Inferior parietal cortex (tissue), 1 donor: ENCODE measurements at regions not wholly inside any gene's neighbourhood (a gene's known extent, or its start where the extent isn't known, plus 50 kb on each side); places are given as distances from the start of the nearest gene placed in this dataset.
A peak's percentile ranks its signal among the peaks of the same experiment; 100 is the strongest.
"Not testable (repeated sequence)": the region's sequence is repeated elsewhere in the genome, so short reads cannot be mapped to it uniquely, and the experiment has no call there.

Experiments
- DNase-seq: peaks from one replicate; pipeline ENCODE4 v3.0.0-alpha.2; 2016; ENCODE audit errors: extremely low spot score

GRCh38 chr12:123061441-123062205 lies 81.1 kb downstream of the ARL6IP4 start:
- no peak for DNase-seq

GRCh38 chr12:123059500-123059899 lies 79.0 kb downstream of the ARL6IP4 start:
- DNase-seq, result no peak

DNA sequence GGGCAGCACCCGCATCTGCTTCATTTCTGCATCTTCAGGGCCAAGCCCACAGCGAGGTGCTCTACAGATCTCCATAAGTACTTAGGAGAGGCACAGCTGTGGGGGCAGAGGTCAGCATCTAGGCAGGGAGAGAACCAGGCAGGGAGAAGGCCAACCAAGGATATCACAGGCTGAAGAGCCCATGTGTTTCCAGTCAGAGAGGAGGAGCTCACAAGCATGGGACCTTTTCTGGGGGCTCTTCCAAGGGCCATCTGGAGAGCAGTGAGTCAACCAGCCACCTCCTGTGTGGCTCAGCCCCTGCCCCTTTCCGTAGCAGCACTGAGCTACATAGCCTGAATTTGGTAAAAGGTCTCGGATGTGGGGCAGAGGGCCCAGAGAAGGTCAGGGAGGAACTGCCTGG lies 78.5 kb downstream of the ARL6IP4 start:
- no peak for DNase-seq

DNA sequence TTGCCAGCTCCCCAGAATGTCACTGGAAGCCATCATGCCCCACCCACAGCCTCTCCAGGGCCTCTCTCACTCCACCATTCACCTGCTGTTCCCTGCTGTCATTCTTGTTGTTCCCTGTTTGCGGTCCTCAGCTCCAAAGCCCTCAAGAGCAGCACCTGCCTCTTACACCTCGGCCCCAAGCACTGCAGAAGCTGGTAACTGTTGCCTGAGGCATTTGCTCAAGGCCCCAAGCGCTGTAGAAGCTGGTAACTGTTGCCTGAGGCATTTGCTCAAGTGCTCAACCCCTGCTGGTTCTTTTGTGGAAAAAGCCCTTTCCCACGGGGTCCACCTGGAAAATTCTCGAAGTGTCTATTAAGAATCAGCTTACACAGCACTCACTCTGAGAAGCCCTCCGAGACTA lies 78.0 kb downstream of the ARL6IP4 start:
- DNase-seq, result no peak

GRCh38 chr12:123057513-123058265 lies 77.2 kb downstream of the ARL6IP4 start:
- no peak for DNase-seq

DNA sequence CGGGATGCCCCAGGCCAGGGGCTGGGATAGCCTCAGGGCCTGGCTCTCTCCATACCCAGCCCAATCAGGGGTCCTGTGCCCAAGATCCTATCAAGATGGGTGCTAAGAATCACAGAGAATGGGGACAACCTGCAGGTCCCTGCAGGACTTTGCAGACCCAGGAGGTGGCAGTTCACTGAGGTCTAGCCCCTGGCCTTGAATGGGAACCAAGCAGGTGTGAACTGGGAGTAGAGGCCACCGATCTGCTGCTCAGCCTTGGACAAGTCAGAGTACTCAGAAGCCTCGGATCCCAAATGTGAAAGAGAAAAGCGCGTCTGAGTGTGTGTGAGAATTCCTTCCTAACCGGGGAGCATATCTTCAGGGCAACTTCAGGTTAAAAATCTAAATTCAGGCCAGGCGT lies 76.2 kb downstream of the ARL6IP4 start:
- no peak for DNase-seq

- no peak for DNase-seq
Observed at GRCh38 chr12:123056053-123056452, 75.6 kb downstream of the ARL6IP4 start.

- peak; percentile 61 for DNase-seq
Observed at GRCh38 chr12:123055281-123055766, 74.8 kb downstream of the ARL6IP4 start.

- DNase-seq, result no peak
Observed at GRCh38 chr12:123054371-123054770, 73.9 kb downstream of the ARL6IP4 start.

DNA sequence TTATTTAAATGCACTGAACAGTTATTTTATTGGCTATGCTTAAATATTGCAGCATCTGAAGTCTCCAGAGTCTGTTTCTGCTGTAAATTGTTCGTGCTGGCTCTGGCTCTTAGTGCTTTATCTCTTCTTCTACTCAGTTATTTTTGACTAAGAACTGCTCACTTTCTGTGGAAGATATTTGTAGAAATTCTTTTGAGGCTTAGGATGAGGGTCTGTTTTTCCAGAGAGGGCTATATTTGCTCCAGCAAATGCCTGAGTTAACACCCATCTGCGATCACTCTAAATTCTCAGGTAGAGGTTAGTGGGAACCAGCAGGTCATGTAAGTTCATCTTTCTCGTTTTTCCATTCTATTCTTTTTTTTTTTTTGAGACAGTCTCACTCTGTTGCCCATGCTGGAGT lies 71.1 kb downstream of the ARL6IP4 start:
- no peak for DNase-seq

- DNase-seq, result no peak
Observed at GRCh38 chr12:123050913-123051312, 70.4 kb downstream of the ARL6IP4 start.

DNA sequence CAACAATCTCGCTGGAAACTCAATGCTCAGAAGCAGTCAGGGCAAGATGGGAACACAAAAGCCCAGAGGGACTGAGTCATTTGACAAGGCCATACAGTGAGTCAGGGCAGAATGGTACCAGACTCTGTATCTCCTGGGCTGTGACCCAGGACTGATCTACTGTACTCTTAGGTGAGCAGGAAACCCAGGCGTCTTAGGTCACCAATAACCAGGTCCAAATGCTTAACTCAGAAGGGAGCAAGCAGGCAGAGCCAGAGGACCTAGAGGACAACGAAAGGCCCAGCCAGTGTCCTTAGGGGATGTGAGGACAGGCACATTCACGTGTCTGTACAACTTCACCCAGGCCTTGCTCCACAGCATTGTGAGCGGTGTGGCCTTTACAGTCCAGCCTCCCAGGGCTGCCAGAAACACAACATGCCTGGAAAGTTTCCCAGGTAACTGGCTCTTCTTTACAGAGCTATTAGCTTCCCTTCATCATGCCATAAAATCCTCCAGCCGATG lies 69.9 kb downstream of the ARL6IP4 start:
- no peak for DNase-seq

DNA sequence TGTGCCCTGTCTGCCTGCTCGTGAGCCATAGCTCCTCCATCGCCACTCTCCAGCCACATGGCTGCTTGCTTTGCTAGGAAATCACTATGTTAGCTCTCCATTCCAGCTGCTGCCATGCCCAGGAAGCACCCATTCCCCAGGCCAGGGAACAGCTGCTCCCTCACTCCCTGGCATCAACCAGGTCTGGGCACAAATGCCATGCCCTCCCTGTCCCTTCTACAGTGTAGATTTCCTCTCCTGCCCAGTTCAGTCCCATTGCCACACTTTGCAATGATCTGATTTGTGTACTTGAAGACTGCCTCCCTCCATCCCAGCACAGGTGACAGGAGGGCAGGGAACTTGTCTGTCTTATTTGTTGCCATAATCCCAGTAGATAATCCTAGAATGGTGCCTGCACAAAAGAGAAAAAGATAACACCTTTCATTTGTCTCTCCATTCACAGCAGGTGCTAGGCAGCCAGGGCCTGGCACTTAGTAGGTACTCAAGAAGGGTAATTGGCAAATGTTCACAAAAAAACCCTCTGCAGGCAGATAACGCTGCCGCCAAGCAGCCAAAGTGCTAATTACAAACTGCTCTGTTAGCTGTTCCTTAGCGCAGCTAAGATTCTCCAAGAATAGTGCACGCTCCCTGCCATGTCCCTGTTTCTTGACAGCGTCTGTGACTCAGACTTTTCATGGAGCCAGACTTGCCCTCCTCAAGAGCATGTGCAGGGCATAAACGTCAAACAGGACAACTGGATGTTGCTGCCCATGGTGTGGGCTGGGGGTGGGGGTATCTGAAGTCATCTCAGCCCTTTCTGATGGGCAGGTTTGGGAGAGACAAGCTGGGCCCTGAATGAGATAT lies 69.1 kb downstream of the ARL6IP4 start:
- DNase-seq, result no peak

DNA sequence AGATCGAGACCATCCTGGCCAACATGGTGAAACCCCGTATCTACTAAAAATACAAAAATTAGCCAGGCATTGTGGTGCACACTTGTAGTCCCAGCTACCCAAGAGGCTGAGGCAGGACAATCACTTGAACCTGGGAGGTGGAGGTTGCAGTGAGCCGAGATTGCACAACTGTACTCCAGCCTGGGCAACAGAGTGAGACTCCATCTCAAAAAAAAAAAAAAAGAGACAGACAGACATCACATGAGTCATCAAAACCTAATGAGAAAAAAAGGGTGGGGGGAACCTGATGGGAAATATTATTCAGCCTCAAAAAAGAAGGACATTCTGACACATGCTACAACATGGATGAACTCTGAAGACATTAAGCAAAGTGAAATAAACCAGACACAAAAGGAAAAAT lies 67.4 kb downstream of the ARL6IP4 start:
- not testable (repeated sequence) for DNase-seq

DNA sequence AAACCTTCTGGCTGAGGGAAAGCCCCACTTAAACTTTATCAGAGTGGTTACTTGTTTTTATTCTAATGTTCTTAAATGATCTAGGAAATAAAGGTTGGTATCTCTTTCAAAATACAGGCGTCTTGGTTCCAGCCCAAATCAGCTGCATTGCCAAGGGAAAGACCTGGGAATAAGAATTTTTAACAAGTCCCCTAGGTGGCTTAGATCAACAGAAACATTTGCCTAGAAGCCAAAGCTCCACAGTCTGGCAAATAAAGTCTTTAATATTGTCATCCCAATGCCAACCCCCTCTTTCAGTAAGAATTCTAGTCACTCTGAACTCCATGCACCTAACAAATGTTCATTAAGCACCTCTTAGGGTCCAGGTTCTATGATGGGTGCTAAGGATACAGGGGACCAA lies 66.8 kb downstream of the ARL6IP4 start:
- no peak for DNase-seq

DNA sequence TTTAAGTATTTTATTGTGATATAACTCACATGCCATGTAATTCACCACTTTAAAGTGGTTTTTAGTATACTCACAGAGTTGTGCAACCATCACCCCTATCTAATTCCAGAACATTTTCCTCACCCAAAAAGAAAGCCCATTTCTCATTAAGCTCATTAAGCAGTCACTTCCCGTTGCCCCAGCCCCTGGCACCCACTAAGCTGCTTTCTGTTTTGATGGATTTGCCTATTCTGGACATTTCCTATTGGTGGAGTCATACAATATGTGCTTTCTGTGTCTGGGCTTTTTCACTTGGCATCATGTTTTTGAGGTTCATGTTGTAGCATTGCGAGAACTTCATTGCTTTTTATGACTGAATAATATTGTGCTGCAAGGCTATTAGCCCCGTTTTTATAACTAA lies 66.0 kb downstream of the ARL6IP4 start:
- no peak for DNase-seq

- DNase-seq, result no peak
Observed at GRCh38 chr12:123045678-123046077, 65.2 kb downstream of the ARL6IP4 start.

- no peak for DNase-seq
Observed at GRCh38 chr12:123044351-123044750, 63.9 kb downstream of the ARL6IP4 start.

DNA sequence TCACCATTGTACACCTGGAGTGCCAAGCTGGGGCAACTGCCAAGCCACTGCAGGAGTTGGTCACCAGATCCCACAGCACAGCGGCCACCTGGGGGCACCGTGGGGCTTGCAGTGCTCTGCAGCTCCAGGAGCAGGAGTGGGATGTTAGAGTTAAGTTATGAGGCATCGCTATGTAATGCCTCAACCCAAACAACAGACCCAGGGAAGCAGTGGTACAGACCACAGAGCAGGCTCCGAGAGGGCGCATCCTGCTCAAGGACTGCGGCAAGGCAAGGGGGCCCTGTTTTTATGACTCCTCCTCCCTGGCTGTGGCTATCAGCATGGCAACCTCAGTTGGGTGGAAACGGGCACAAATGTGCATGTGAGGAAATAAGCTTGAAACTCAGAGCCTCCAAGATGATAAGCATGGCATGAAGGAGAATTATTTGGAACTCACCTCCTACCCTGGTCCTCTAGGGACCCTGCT lies 63.1 kb downstream of the ARL6IP4 start:
- DNase-seq, result no peak

GRCh38 chr12:123042833-123043232 lies 62.4 kb downstream of the ARL6IP4 start:
- no peak for DNase-seq

- DNase-seq, result no peak
Observed at GRCh38 chr12:123041811-123042655, 61.6 kb downstream of the ARL6IP4 start.
